Esophagus squamous epithelium (tissue), 4 donors: ENCODE measurements at regions not wholly inside any gene's neighbourhood (a gene's known extent, or its start where the extent isn't known, plus 50 kb on each side); places are given as distances from the start of the nearest gene placed in this dataset.

Experiments
- CTCF ChIP-seq, 6 experiments: fragments of 450-650 bp in 4 of 6; fragments of 200-600 bp in 2 of 6; sonication (generic) in 2 of 6; IDR thresholded peaks; one replicate each; pipeline ENCODE4 v1.5.1; 2016 to 2019; ENCODE audit warnings: antibody characterized with exemption in 6 of 6, mild to moderate bottlenecking in 4 of 6, moderate library complexity in 4 of 6
- POLR2A ChIP-seq, 4 donors: fragments of 450-650 bp; IDR thresholded peaks; one replicate each; pipeline ENCODE4 v1.6.1; 2017; ENCODE audit warnings: antibody characterized with exemption in 4 of 4, mild to moderate bottlenecking in 4 of 4, moderate library complexity in 3 of 4

- TF ChIP-seq CTCF (IDR thresholded peaks at IDR 0.05), result no peak
- TF ChIP-seq POLR2A (IDR thresholded peaks at IDR 0.05), result no peak
These were observed 82.7 kb upstream of the TFEC start for GRCh38 chr7:116113310-116113709.
